HS-27A (cell line): ENCODE measurements at regions not wholly inside any gene's neighbourhood (a gene's known extent, or its start where the extent isn't known, plus 50 kb on each side); places are given as distances from the start of the nearest gene placed in this dataset.
"Not testable (repeated sequence)": the region's sequence is repeated elsewhere in the genome, so short reads cannot be mapped to it uniquely, and the experiment has no call there.

Source experiments
- DNase-seq: peaks from one replicate; pipeline ENCODE4 v3.0.0-alpha.2; 2012; ENCODE audit warnings: low read depth, missing footprints

DNA sequence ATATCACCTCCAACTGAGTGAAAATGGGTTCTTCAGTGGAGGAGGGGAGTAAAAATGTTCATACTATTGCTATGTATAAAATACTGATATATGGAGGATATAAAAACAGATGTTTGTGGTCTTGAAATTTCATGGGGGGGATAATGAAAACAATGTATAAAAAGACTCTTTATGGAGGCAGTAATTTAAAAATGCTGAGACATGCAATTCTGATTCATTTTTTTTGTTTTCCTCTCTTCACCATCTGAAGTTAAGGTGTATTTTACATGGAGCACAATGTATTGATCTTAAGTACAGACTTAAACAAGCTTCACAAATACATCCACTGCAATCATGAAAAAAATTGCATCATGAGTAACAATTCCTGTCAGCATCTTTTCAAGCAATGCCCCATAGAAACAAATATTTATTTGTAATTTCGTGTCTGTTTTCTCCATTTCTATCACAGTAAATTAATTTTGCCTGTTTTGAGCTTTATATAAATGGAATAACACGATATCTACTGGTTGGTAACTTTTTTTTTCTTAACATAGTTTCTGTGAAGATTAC is 393.2 kb upstream of the ZNF804A start:
- DNase-seq: no peak

DNA sequence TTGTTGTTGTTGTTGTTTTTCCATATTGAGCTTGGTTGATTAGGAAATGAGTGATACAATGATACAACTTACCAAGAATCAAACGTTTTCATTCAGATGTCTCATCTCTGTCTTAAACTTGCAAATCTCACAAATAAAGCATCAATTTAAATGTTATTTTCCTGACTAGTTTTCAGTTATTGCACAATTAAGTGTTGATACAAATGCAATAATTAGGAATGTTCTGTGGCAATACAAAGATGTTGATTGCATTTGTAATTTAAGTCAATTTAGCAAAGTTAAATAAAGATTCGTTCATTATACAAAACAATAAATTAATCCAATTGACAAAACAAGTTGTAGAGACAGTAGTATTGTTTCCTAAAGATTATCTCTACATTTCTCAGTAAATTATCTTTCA is 392.3 kb upstream of the ZNF804A start:
- no peak for DNase-seq

GRCh38 chr2:184210329-184210728 is 388.0 kb upstream of the ZNF804A start:
- no peak for DNase-seq

- DNase-seq: no peak
Measured at GRCh38 chr2:184215745-184216144, 382.6 kb upstream of the ZNF804A start.

GRCh38 chr2:184256611-184257010 is 341.7 kb upstream of the ZNF804A start:
- no peak for DNase-seq

DNA sequence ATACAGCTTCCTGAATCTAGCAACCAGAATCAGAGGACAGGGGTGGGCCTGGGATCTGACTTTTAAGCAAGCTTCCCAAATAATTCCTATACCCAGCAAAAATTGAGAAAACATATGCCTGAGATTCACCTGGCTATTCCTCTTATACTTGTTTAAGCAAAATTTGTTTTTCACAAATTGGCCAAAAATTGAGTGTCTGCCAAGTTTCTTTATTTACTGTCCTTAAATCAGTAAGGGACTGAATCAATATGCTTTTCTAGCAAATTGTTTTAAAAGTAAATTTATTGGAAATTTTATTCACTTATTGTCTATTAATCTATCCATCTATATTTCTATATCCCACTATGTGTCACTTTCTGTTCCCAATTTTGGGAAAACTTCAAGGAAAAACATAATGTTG is 337.0 kb upstream of the ZNF804A start:
- no peak for DNase-seq

DNA sequence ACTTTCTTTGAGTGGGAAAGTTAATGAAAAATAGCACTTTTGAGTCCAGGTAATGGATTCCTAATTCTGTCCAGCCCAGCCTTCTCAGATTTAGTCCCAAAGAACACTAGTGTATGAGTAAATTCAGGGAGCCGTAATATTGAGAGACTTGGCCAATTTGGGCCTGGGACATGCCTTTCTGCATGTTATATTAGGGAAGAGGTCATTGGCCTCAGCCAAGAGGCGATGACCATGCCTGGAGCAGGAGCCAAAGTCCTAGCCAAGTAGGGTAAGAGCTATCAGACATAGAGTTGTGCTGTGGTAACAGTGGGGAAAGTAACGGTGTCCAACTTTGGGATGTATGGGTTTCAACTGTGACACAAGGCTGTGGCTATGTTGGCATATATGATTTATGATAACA is 336.5 kb upstream of the ZNF804A start:
- DNase-seq: no peak

- no peak for DNase-seq
Measured at GRCh38 chr2:184268900-184269477, 329.3 kb upstream of the ZNF804A start.

- DNase-seq: no peak
Measured at GRCh38 chr2:184270660-184271059, 327.7 kb upstream of the ZNF804A start.

DNA sequence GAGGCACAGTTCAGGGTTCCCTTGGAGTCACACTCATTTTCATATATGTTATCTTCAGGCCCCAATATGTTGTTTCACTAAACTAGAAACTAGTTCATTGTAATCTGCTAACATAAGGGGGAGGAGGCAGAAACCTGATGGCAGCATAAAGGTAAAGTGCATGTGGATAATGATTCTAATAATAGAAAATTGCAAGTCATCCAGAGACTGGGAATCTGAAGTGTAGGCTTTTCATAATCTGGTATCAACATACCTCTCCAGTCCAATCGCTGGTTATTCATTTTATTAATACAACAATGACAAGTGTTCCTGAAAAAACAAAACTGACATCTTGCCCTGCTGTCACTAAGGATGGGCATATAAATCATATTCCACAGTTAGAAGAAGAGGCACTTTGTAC is 326.3 kb upstream of the ZNF804A start:
- no peak for DNase-seq

DNA sequence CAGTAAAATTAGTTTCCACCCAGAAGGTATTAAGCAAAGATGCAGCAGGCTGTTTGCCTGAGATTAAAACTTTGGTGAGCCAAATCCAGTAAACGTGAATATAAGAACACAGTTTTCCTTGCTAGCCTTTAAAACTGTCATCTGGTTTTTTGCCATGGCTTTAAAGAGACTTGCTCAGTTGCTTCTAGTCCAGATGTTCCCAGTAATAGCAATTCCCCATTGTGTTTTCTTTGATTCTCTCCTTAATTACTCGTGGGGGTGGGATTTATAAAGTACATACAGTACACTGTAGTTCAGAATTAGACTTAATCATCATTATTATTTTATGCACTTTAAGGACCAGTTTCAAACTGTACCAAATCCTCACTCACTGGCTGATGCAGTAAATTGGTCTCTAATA is 303.5 kb upstream of the ZNF804A start:
- no peak for DNase-seq

- DNase-seq: no peak
Measured at GRCh38 chr2:184297085-184297484, 301.2 kb upstream of the ZNF804A start.

DNA sequence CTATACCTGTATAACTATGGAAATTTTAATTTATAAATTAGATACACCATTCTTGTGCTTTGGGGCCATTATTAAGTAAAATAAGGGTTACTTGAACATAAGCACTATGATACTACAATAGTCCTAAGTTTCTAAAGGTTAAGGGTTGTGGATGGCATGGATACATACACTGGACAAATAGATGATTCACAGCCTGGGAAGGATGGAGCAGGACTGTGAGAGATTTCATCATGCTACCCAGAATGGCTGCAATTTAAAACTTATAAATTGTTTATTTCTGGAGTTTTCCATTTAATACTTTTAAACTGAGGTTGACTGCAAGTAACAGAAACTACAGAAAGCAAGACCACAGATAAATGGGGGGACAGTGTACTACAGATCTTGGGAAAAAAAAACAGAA is 295.8 kb upstream of the ZNF804A start:
- no peak for DNase-seq

GRCh38 chr2:184304006-184304405 is 294.3 kb upstream of the ZNF804A start:
- DNase-seq: no peak

DNA sequence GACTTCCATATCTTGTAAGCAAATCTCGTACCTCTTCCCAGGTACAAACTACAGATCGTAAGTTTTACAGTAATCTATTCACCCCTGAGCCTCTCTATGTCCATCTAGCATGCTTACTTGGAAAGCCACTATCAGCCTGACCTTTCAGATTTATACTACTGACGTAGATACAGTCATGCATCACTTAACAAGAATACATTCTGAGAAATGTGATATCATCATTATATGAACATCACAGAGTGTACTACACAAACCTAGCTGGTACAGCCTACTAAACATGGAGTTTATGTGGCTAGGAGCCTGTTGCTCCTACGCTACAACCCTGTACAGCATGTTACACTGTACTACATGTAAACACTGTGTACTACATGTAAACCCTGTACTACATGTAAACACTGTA is 293.2 kb upstream of the ZNF804A start:
- DNase-seq: no peak

GRCh38 chr2:184308706-184309105 is 289.6 kb upstream of the ZNF804A start:
- no peak for DNase-seq

GRCh38 chr2:184312970-184313369 is 285.4 kb upstream of the ZNF804A start:
- DNase-seq: no peak

GRCh38 chr2:184314829-184315228 is 283.5 kb upstream of the ZNF804A start:
- no peak for DNase-seq

DNA sequence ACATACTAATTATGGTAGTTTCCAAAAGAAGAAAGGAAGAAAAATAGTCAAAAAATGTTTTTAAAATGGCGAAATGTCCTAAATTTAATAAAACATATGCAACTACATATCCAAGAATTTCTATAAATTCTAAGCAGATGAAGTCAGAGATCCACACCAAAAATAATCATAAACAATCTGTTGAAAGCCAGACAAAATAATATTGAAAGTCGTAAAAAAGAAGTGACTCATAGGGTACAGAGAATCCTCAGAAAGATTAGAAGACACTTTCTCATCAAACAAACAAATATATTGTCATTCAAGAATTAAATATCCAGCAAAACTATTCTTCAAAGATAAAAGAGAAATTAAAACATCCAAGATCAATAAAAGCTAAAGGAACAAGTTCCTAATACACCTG is 281.4 kb upstream of the ZNF804A start:
- DNase-seq: no peak

- DNase-seq: no peak
Measured at GRCh38 chr2:184322615-184323014, 275.7 kb upstream of the ZNF804A start.

DNA sequence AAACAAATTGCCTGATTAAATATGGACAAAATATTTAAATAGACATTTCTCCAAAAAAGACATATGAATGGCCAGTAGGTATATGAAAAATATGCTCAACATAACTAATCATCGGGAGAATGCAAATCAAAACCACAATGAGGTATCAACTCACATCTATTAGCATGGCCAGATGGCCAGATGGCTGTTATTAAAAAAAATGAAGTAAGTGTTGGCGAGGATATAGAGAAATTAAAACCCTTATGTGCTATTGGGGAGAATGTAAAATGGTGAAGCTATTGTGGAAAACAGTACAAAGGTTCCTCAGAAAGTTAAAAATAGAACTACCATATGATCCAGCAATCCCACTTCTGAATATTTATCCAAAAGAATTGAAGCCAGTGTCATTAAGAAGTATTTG is 272.3 kb upstream of the ZNF804A start:
- DNase-seq: no peak

GRCh38 chr2:184327805-184328204 is 270.5 kb upstream of the ZNF804A start:
- not testable (repeated sequence) for DNase-seq

GRCh38 chr2:184330561-184330960 is 267.8 kb upstream of the ZNF804A start:
- DNase-seq: not testable (repeated sequence)

DNA sequence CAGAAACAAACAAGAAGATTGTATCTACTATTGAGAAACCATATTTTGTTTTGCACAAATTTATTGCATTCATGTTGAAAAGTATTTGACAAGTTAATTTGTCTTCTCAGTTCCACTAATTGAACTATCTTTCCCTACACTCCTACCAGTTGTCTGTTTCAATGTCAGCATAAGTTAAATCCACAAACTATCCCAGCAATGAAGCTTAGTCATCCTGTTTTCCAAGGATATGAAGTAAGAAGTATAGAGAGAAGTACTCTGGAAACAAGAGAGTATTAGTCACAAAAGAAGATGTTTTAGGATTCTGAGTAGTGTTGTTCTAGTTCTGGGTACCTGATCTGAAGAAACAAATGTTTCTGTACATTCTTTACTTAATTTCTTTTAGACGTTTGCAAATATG is 261.6 kb upstream of the ZNF804A start:
- no peak for DNase-seq

GRCh38 chr2:184338771-184339170 is 259.6 kb upstream of the ZNF804A start:
- DNase-seq: no peak
